Thyroid gland (tissue), 4 donors: ENCODE measurements at regions not wholly inside any gene's neighbourhood (a gene's known extent, or its start where the extent isn't known, plus 50 kb on each side); places are given as distances from the start of the nearest gene placed in this dataset.

Experiments used
- DNase-seq, 2 donors: peaks; one replicate each; pipeline ENCODE4 v3.0.0-alpha.2; 2019
- H3K27ac ChIP-seq, 3 donors: fragments of 200-600 bp; sonication (generic); 1 replicate in 2 of 3; 2 replicates in 1 of 3; pipeline ENCODE4 v1.5.1; 2016 to 2019; ENCODE audit warnings: mild to moderate bottlenecking in 1 of 3, moderate library complexity in 1 of 3
- H3K27me3 ChIP-seq: fragments of 200-600 bp; sonication (generic); one replicate; pipeline ENCODE4 v1.5.1; 2019
- H3K36me3 ChIP-seq, 2 donors: fragments of 200-600 bp; sonication (generic); one replicate each; pipeline ENCODE4 v1.5.1; 2016 to 2019
- H3K4me1 ChIP-seq, 2 donors: fragments of 200-600 bp; sonication (generic); one replicate each; pipeline ENCODE4 v1.5.1; 2017 to 2019
- H3K4me3 ChIP-seq, 3 donors: fragments of 200-600 bp; sonication (generic); replicated peaks in 1 of 3; 1 replicate in 2 of 3; 2 replicates in 1 of 3; pipeline ENCODE4 v1.5.1; 2016; ENCODE audit warnings: mild to moderate bottlenecking in 1 of 3
- H3K9me3 ChIP-seq: fragments of 200-600 bp; sonication (generic); one replicate; pipeline ENCODE4 v1.5.1; 2017
- POLR2A ChIP-seq, 2 donors: fragments of 450-650 bp; IDR thresholded peaks; one replicate each; pipeline ENCODE4 v1.6.1; 2017; ENCODE audit warnings: antibody characterized with exemption in 2 of 2, mild to moderate bottlenecking in 2 of 2, moderate library complexity in 1 of 2
- WGBS, 2 donors: methylation state at CpG; one replicate each; pipeline ENCODE4 v1.1.5; 2017; 5-methylcytosine and 5-hydroxymethylcytosine counted together
- intact Hi-C: fragments of 100-400 bp; cut with DNase I; formaldehyde crosslinking; loops from one replicate; pipeline ENCODE4 v1.15.1; 2023
- TF ChIP-seq, protein P1 (sequence below), 6 experiments: fragments of 200-600 bp in 3 of 6; fragments of 450-650 bp in 3 of 6; sonication (generic) in 3 of 6; IDR thresholded peaks; one replicate each; pipeline ENCODE4 v1.5.1; 2016 to 2019; ENCODE audit warnings: antibody characterized with exemption in 6 of 6, mild to moderate bottlenecking in 2 of 6, inconsistent platforms in 1 of 6, moderate library complexity in 1 of 6

DNA sequence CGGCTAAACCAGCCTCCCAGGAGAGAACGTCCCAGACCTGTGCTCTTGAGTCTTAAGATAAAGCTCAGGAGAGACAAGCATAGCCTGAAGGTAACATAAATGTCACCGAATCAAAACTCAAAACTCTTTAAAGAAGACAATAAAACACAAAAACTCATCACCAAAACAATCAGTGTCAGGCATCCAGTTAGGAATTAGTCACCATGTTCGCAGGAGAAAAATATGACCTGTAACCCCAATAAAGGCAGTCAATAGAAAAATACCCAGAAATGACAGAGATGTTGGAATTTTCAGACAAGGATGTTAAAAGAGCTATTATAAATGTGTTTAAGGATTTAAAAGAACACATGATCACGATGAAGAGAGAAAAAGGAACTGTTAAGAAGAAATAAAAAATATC is 352.4 kb downstream of the BRD1 start:
- Histone ChIP-seq H3K4me3 (no peak overlapping the region), H3K9me3 (no peaks in the 10 kb centered on the region), H3K27me3 (no peaks in the 10 kb centered on the region), H3K27ac (no peak overlapping the region), H3K36me3 (no peaks in the 10 kb centered on the region), H3K4me1 (peaks cover 0 to 4% of the 10 kb centered on the region in 2 donors)
- intact Hi-C loops = no loop called here
- no peak for DNase-seq
- TF ChIP-seq, protein P1, sequence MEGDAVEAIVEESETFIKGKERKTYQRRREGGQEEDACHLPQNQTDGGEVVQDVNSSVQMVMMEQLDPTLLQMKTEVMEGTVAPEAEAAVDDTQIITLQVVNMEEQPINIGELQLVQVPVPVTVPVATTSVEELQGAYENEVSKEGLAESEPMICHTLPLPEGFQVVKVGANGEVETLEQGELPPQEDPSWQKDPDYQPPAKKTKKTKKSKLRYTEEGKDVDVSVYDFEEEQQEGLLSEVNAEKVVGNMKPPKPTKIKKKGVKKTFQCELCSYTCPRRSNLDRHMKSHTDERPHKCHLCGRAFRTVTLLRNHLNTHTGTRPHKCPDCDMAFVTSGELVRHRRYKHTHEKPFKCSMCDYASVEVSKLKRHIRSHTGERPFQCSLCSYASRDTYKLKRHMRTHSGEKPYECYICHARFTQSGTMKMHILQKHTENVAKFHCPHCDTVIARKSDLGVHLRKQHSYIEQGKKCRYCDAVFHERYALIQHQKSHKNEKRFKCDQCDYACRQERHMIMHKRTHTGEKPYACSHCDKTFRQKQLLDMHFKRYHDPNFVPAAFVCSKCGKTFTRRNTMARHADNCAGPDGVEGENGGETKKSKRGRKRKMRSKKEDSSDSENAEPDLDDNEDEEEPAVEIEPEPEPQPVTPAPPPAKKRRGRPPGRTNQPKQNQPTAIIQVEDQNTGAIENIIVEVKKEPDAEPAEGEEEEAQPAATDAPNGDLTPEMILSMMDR (IDR thresholded peaks at IDR 0.05) = no peak
- no peak for TF ChIP-seq POLR2A (IDR thresholded peaks at IDR 0.05)
- WGBS, 2 donors = 83 to 90% methylated on average over 5 of the region's 5 CpGs

DNA sequence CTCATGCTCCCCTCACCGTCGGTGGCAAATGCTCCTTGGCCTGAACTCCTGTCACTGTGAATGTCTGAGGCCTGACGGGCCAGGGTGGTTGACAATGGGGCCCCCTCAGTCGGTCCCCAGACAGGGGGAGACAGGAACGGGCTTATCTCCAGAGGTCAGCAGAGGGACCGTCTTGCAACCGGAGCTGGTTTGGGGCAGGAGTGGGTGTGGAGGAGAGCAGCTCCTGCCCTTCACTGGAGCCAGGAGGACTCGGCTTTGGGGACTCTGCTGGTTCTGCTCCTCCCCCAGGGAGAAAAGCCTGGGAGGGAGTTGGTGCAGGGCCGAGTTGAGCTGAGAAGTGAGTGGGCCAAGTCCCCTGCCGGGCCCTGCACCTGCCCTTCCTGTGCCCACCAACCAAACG is 354.4 kb downstream of the BRD1 start:
- no peaks in the 10 kb centered on the region for H3K36me3 ChIP-seq
- 66 to 74% methylated on average over 10 to 11 of the region's 11 CpGs for WGBS, 2 donors
- no peak overlapping the region for H3K27ac ChIP-seq
- no peaks in the 10 kb centered on the region for H3K9me3 ChIP-seq
- H3K4me3 ChIP-seq = no peak overlapping the region
- H3K27me3 ChIP-seq = no peaks in the 10 kb centered on the region
- TF ChIP-seq, protein P1 (IDR thresholded peaks at IDR 0.05) = no peak
- no peak for TF ChIP-seq POLR2A (IDR thresholded peaks at IDR 0.05)
- intact Hi-C loops = no loop called here
- no peak for DNase-seq
- H3K4me1 ChIP-seq = peaks cover 0 to 6% of the 10 kb centered on the region in 2 donors

DNA sequence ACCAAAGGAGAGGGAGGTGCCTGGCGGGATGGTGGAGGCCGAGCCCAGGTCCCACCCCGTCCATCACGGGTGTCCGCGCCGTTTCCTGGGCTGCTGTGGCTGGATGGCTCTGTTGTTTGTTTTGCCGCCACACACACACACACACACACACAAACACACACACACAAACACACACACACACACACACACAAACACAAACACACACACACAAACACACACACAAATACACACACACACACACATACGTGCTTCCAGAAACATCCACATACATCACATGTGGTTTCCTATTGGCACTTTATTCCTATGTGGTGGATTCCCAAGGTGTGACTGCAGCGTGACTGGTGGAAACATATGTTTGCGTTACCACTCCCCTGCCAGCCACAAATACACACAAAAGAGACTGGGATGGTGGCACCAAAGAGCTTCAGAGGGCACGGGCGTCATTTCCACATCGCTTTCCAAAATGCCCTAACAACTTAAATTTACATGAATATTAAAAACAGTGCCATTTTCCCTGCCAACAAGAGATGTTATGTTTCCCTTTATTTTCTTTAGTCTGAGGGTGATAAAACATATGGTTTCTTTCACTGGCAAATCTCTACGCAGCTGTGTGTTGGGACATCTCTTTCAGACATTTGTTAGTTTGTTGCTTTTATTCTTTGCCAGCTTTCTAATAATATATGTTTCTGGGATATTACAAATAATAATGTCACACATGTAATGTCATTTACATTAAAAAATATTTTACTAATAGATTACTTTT is 356.8 kb downstream of the BRD1 start:
- intact Hi-C loops = no loop called here
- TF ChIP-seq, protein P1 (IDR thresholded peaks at IDR 0.05) = no peak
- no peak for TF ChIP-seq POLR2A (IDR thresholded peaks at IDR 0.05)
- Histone ChIP-seq H3K9me3 (no peaks in the 10 kb centered on the region), H3K36me3 (no peaks in the 10 kb centered on the region), H3K4me3 (no peak overlapping the region), H3K27ac (no peak overlapping the region), H3K27me3 (no peaks in the 10 kb centered on the region), H3K4me1 (peaks cover 0 to 16% of the 10 kb centered on the region in 2 donors)
- DNase-seq = no peak
- WGBS, 2 donors = 87 to 88% methylated on average over 15 of the region's 15 CpGs

DNA sequence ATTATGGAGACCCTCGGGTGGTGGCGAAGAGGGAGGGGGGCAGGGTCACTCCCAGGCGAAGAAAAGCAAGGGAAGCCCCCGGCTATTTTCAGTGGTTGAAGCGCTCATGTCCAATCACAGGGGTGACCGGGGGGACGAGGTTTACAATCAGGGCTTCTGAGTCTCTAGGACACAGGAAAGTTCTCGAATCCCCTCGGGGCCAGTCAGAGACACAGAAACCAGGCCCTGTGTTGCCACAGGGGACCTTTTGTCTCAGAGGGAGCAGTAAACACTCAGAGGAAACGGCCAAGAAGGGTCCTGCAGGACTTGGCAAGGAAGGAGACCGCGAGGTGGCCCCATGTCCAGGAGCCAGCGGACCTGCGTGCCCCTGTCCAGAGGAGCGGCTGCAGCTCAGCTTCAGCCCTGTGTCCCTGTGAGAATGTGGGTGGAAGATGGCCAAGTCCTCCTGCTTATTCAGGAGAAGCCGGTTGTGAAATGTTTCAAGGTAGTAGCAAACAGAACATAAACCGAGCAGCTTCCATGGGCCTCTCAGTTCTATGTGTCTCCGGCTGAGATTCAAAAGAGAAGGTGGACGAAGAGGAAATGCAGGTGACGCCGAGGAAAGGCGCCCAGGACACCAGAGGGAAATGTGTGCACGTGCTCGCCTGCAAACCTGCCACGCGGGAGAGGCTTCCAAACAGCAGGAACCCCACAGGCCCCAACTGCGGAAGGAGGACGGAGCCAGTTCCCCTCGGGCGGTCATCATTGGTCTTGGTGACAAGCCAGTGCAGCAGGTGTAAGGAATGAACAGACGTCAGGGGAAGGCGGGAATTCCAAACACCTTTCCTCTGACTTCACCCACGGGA is 357.6 kb downstream of the BRD1 start:
- H3K4me1 ChIP-seq = peaks cover 0 to 16% of the 10 kb centered on the region in 2 donors
- peak; percentile 46 to 67 for DNase-seq
- no peaks in the 10 kb centered on the region for H3K36me3 ChIP-seq
- no peak overlapping the region for H3K4me3 ChIP-seq
- no peak overlapping the region for H3K27ac ChIP-seq
- TF ChIP-seq, protein P1 (IDR thresholded peaks at IDR 0.05) = no peak
- TF ChIP-seq POLR2A (IDR thresholded peaks at IDR 0.05) = no peak
- no peaks in the 10 kb centered on the region for H3K9me3 ChIP-seq
- H3K27me3 ChIP-seq = no peaks in the 10 kb centered on the region
- intact Hi-C loops = no loop called here
- WGBS, 2 donors = 55 to 62% methylated on average over 33 of the region's 33 CpGs
